ENCODE measurements at regions not wholly inside any gene's neighbourhood (a gene's known extent, or its start where the extent isn't known, plus 50 kb on each side); places are given as distances from the start of the nearest gene placed in this dataset.

- no peak for TF ChIP-seq MBD1 (CRISPR knock-in tag; IDR thresholded peaks at IDR 0.05)
- no peak for TF ChIP-seq JUN (IDR thresholded peaks at IDR 0.05; ENCODE audit: borderline replicate concordance, low read depth, low read length)
- TF ChIP-seq JUN (CRISPR knock-in tag; IDR thresholded peaks at IDR 0.05; ENCODE audit: borderline replicate concordance), result no peak
- no peak for TF ChIP-seq CTCF (IDR thresholded peaks at IDR 0.05 in 2 of 3, conservative IDR thresholded peaks at IDR 0.05 in 1 of 3; ENCODE audit: insufficient read depth in 2 of 3, low read depth in 1 of 3, low read length in 3 of 3)
- TF ChIP-seq POLR2A (conservative IDR thresholded peaks at IDR 0.05), result no peak
- TF ChIP-seq MTA1 (IDR thresholded peaks at IDR 0.05; ENCODE audit: borderline replicate concordance), result no peak
- no peak for TF ChIP-seq SMC3 (conservative IDR thresholded peaks at IDR 0.05; ENCODE audit: insufficient read depth, low read depth, low read length)
- no peak for TF ChIP-seq CEBPB (tag; IDR thresholded peaks at IDR 0.05)
- no peak for TF ChIP-seq BRD9 (IDR thresholded peaks at IDR 0.05; ENCODE audit: low read depth, partially characterized antibody)
- no peak for TF ChIP-seq ZNF121 (CRISPR knock-in tag; conservative IDR thresholded peaks at IDR 0.05)
- TF ChIP-seq ZNF124 (CRISPR knock-in tag; IDR thresholded peaks at IDR 0.05), result no peak
These were observed 148.1 kb upstream of the CTTNBP2NL start for GRCh38 chr1:112247961-112248360.

All from K562 (cell line).